HG02852 (cell line): ENCODE measurements at regions not wholly inside any gene's neighbourhood (a gene's known extent, or its start where the extent isn't known, plus 50 kb on each side); places are given as distances from the start of the nearest gene placed in this dataset.
"Not testable (repeated sequence)": the region's sequence is repeated elsewhere in the genome, so short reads cannot be mapped to it uniquely, and the experiment has no call there.

ENCODE experiments used
- ATAC-seq: cut with Tn5 transposase; IDR thresholded peaks from one replicate; pipeline ENCODE4 v1.9.1; 2021; ENCODE audit warnings: mild to moderate bottlenecking, moderate library complexity; ENCODE audit not compliant: unreplicated experiment

GRCh38 chr2:192412866-192413265, 218.1 kb upstream of the TMEFF2 start:
- not testable (repeated sequence) for ATAC-seq

GRCh38 chr2:192412394-192412793, 217.7 kb upstream of the TMEFF2 start:
- ATAC-seq: no peak

- no peak for ATAC-seq
These were observed 217.0 kb upstream of the TMEFF2 start for GRCh38 chr2:192411755-192412154.

GRCh38 chr2:192410319-192410718, 215.6 kb upstream of the TMEFF2 start:
- ATAC-seq: no peak

- ATAC-seq: no peak
These were observed 213.0 kb upstream of the TMEFF2 start for GRCh38 chr2:192407692-192408091.

- no peak for ATAC-seq
These were observed 203.5 kb upstream of the TMEFF2 start for GRCh38 chr2:192398236-192398635.

GRCh38 chr2:192394605-192395004, 199.9 kb upstream of the TMEFF2 start:
- ATAC-seq: no peak

GRCh38 chr2:192391041-192391440, 196.3 kb upstream of the TMEFF2 start:
- no peak for ATAC-seq

- no peak for ATAC-seq
These were observed 195.7 kb upstream of the TMEFF2 start for GRCh38 chr2:192390401-192390800.

- not testable (repeated sequence) for ATAC-seq
These were observed 189.5 kb upstream of the TMEFF2 start for GRCh38 chr2:192384191-192384590.

- ATAC-seq: no peak
These were observed 186.3 kb upstream of the TMEFF2 start for GRCh38 chr2:192381082-192381481.

GRCh38 chr2:192379736-192380135, 185.0 kb upstream of the TMEFF2 start:
- no peak for ATAC-seq

GRCh38 chr2:192377173-192377572, 182.4 kb upstream of the TMEFF2 start:
- no peak for ATAC-seq

GRCh38 chr2:192373754-192374153, 179.0 kb upstream of the TMEFF2 start:
- no peak for ATAC-seq

- no peak for ATAC-seq
These were observed 178.5 kb upstream of the TMEFF2 start for GRCh38 chr2:192373221-192373620.

GRCh38 chr2:192369969-192370368, 175.2 kb upstream of the TMEFF2 start:
- no peak for ATAC-seq

GRCh38 chr2:192357217-192357616, 162.5 kb upstream of the TMEFF2 start:
- ATAC-seq: no peak

- ATAC-seq: no peak
These were observed 159.9 kb upstream of the TMEFF2 start for GRCh38 chr2:192354512-192355244.

- no peak for ATAC-seq
These were observed 152.8 kb upstream of the TMEFF2 start for GRCh38 chr2:192347542-192347941.

- no peak for ATAC-seq
These were observed 150.6 kb upstream of the TMEFF2 start for GRCh38 chr2:192345287-192345686.

GRCh38 chr2:192333642-192334041, 138.9 kb upstream of the TMEFF2 start:
- no peak for ATAC-seq

- no peak for ATAC-seq
These were observed 133.6 kb upstream of the TMEFF2 start for GRCh38 chr2:192328297-192328696.

GRCh38 chr2:192327576-192327975, 132.8 kb upstream of the TMEFF2 start:
- no peak for ATAC-seq
